CD4-positive, alpha-beta T cell (primary cell): ENCODE measurements at regions not wholly inside any gene's neighbourhood (a gene's known extent, or its start where the extent isn't known, plus 50 kb on each side); places are given as distances from the start of the nearest gene placed in this dataset.

Source experiments
- ATAC-seq: fragments of 200-7000 bp; cut with Tn5 transposase; one replicate; pipeline ENCODE4 v1.10.0; 2022; ENCODE audit warnings: mild to moderate bottlenecking; ENCODE audit not compliant: poor library complexity
- CTCF ChIA-PET: fragments of 350-600 bp; sonication (Branson Sonifier 250); formaldehyde crosslinking; loops from one replicate; lab custom pipeline; 2021; ENCODE audit warnings: antibody characterized with exemption, inconsistent platforms; lab: Charles Lee
- POLR2A ChIA-PET: fragments of 350-600 bp; sonication (Branson Sonifier 250); formaldehyde crosslinking; loops from one replicate; lab custom pipeline; 2021; ENCODE audit warnings: antibody characterized with exemption, inconsistent platforms; lab: Charles Lee
- DNase-seq, 14 experiments: peaks; one replicate each; pipeline ENCODE4 v3.0.0-alpha.2; 2013 to 2020; ENCODE audit warnings: mixed read lengths in 2 of 14
- H3K27ac ChIP-seq, 2 donors: one replicate each; pipeline versions ENCODE4 v1.5.1 to v1.7.0; 2013; ENCODE audit warnings: low read length in 2 of 2, low read depth in 1 of 2, mild to moderate bottlenecking in 1 of 2
- H3K27me3 ChIP-seq, 2 experiments: 1 replicate in 1 of 2; 2 replicates in 1 of 2; pipeline versions ENCODE4 v1.6.1 to v1.7.0; 2013; ENCODE audit warnings: low read length in 2 of 2, control low read depth in 1 of 2, mild to moderate bottlenecking in 1 of 2, moderate library complexity in 1 of 2; ENCODE audit not compliant: insufficient read depth in 2 of 2, control insufficient read depth in 1 of 2
- H3K36me3 ChIP-seq: one replicate; pipeline ENCODE4 v1.6.1; 2013; ENCODE audit warnings: low read length, control low read depth; ENCODE audit not compliant: insufficient read depth
- H3K4me1 ChIP-seq: one replicate; pipeline ENCODE4 v1.6.1; 2013; ENCODE audit warnings: low read length, control low read depth; ENCODE audit not compliant: insufficient read depth
- H3K4me3 ChIP-seq: one replicate; pipeline ENCODE4 v1.5.1; 2013; ENCODE audit warnings: mild to moderate bottlenecking, low read length, moderate library complexity
- H3K9me3 ChIP-seq, 2 experiments: 1 replicate in 1 of 2; 2 replicates in 1 of 2; pipeline versions ENCODE4 v1.6.1 to v1.7.0; 2013; ENCODE audit warnings: low read length in 2 of 2, mild to moderate bottlenecking in 2 of 2, control low read depth in 1 of 2, moderate library complexity in 1 of 2; ENCODE audit not compliant: control insufficient read depth in 1 of 2, insufficient read depth in 1 of 2
- H3K27ac Mint-ChIP-seq: one replicate; pipeline ENCODE4 v1.8.0; 2020; ENCODE audit warnings: mixed read lengths
- H3K27me3 Mint-ChIP-seq: one replicate; pipeline ENCODE4 v1.8.0; 2021; ENCODE audit warnings: mixed read lengths
- H3K36me3 Mint-ChIP-seq: one replicate; pipeline ENCODE4 v1.8.0; 2021; ENCODE audit warnings: low read depth, mixed read lengths
- H3K4me1 Mint-ChIP-seq: one replicate; pipeline ENCODE4 v1.8.0; 2021; ENCODE audit warnings: low read depth, mixed read lengths
- H3K4me3 Mint-ChIP-seq: one replicate; pipeline ENCODE4 v1.8.0; 2020; ENCODE audit warnings: mild to moderate bottlenecking, mixed read lengths
- H3K9me3 Mint-ChIP-seq: one replicate; pipeline ENCODE4 v1.8.0; 2020; ENCODE audit warnings: mixed read lengths
- CTCF ChIP-seq: fragments of 200-600 bp; IDR thresholded peaks from one replicate; pipeline ENCODE4 v1.8.0; 2022; ENCODE audit warnings: antibody characterized with exemption, mild to moderate bottlenecking
- intact Hi-C, 2 experiments: fragments of 100-400 bp; cut with DNase I in 1 of 2; cut with micrococcal nuclease in 1 of 2; formaldehyde crosslinking; loops; one replicate each; pipeline versions ENCODE4 v1.15.1 to v1.9.0; 2023 to 2025; cut with DNase I, micrococcal nuclease

DNA sequence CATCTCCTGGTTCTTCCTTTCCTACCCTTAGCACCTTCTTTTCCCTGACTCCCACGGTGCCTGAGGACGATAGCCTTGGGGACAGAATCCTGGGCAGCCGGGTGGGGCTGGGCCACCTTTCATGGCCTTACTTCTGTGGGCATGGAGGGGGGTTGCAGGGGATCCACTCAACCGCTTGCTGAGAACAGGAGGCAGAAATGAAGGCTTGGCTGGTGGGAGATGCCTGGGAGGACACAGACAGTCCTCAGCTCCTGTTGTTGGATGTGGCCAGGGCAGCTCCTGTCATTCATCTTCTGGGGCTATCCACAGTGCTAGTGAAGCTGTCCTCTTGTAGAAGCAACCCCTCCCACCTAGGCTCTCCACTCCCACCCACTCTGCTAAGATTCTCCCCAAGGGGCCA lies 95.5 kb upstream of the CELF4 start:
- Histone ChIP-seq H3K27me3 (peaks cover 0 to 2% of the 10 kb centered on the region in 2 experiments), H3K4me3 (no peak overlapping the region), H3K4me1 (no peaks in the 10 kb centered on the region), H3K9me3 (peaks cover 0 to 9% of the 10 kb centered on the region in 2 experiments), H3K36me3 (no peaks in the 10 kb centered on the region), H3K27ac (no peak overlapping the region)
- H3K4me3 Mint-ChIP-seq: no peak overlapping the region
- peaks cover 4% of the 10 kb centered on the region for H3K27me3 Mint-ChIP-seq
- no peaks in the 10 kb centered on the region for H3K4me1 Mint-ChIP-seq
- POLR2A ChIA-PET: no interaction called here
- no peaks in the 10 kb centered on the region for H3K36me3 Mint-ChIP-seq
- H3K27ac Mint-ChIP-seq: no peak overlapping the region
- DNase-seq (no peak), ATAC-seq (no peak)
- no peak for TF ChIP-seq CTCF
- no peaks in the 10 kb centered on the region for H3K9me3 Mint-ChIP-seq
- intact Hi-C loops: no loop called here
- CTCF ChIA-PET: no interaction called here

GRCh38 chr18:37660658-37661057 lies 95.1 kb upstream of the CELF4 start:
- no peak for TF ChIP-seq CTCF
- Mint-ChIP-seq H3K27me3 (peaks cover 4% of the 10 kb centered on the region), H3K9me3 (no peaks in the 10 kb centered on the region), H3K4me1 (no peaks in the 10 kb centered on the region), H3K36me3 (no peaks in the 10 kb centered on the region), H3K4me3 (no peak overlapping the region), H3K27ac (no peak overlapping the region)
- ATAC-seq (no peak), DNase-seq (no peak)
- ChIA-PET POLR2A (no interaction called here), CTCF (no interaction called here)
- intact Hi-C loops: no loop called here
- Histone ChIP-seq H3K27me3 (peaks cover 0 to 2% of the 10 kb centered on the region in 2 experiments), H3K9me3 (peaks cover 0 to 9% of the 10 kb centered on the region in 2 experiments), H3K4me3 (no peak overlapping the region), H3K36me3 (no peaks in the 10 kb centered on the region), H3K27ac (no peak overlapping the region), H3K4me1 (no peaks in the 10 kb centered on the region)

DNA sequence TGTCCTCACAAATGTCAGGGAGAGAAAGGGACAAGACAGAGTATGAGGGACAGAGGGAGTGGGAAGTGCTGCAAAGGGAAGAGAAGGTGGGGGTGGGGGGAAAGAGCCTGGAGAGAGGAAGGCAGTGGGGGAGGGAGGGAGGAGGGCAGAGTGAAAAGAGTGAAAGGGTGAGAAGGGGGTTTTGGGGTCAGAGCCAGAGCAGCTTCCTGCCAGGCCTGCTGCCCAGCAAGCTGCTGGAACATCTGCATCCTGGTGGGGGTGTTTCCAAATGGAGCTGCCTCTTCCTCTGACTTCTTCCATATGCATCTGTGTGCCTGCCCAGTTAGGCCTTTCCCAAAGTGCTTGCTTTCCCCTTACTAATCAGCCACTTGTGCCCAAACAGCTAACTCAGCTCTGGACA lies 94.3 kb upstream of the CELF4 start:
- Mint-ChIP-seq H3K9me3 (no peaks in the 10 kb centered on the region), H3K4me3 (no peak overlapping the region), H3K36me3 (no peaks in the 10 kb centered on the region), H3K27me3 (peaks cover 4% of the 10 kb centered on the region), H3K4me1 (no peaks in the 10 kb centered on the region), H3K27ac (no peak overlapping the region)
- POLR2A ChIA-PET: no interaction called here
- DNase-seq (no peak), ATAC-seq (no peak)
- Histone ChIP-seq H3K27me3 (peaks cover 0 to 2% of the 10 kb centered on the region in 2 experiments), H3K4me1 (no peaks in the 10 kb centered on the region), H3K36me3 (no peaks in the 10 kb centered on the region), H3K9me3 (peaks cover 0 to 9% of the 10 kb centered on the region in 2 experiments), H3K4me3 (no peak overlapping the region), H3K27ac (no peak overlapping the region)
- no peak for TF ChIP-seq CTCF
- intact Hi-C loops: no loop called here
- CTCF ChIA-PET: no interaction called here
